ENCODE measurements at regions not wholly inside any gene's neighbourhood (a gene's known extent, or its start where the extent isn't known, plus 50 kb on each side); places are given as distances from the start of the nearest gene placed in this dataset.

GRCh38 chr15:81914333-81914732 lies 131.5 kb downstream of the MEX3B start:
- H3K27ac Mint-ChIP-seq = peak overlapping the region; percentile 26
- no peaks in the 10 kb centered on the region for H3K27me3 Mint-ChIP-seq (ENCODE audit: insufficient read depth)
- H3K4me3 Mint-ChIP-seq = no peak overlapping the region
- H3K9me3 Mint-ChIP-seq = peaks cover 30% of the 10 kb centered on the region
- Histone ChIP-seq H3K4me3 (ENCODE audit: low read length) (no peak overlapping the region), H3K4me1 (ENCODE audit: control insufficient read depth, insufficient read depth, low read length) (peaks cover 8% of the 10 kb centered on the region), H3K9me3 (ENCODE audit: control insufficient read depth, low read length) (peaks cover 24% of the 10 kb centered on the region), H3K27me3 (ENCODE audit: control insufficient read depth, insufficient read depth, low read length, poor library complexity, severe bottlenecking) (no peaks in the 10 kb centered on the region), H3K36me3 (ENCODE audit: control insufficient read depth, insufficient read depth, low read length) (no peaks in the 10 kb centered on the region), H3K9ac (ENCODE audit: extremely low read depth, low read length, poor library complexity, severe bottlenecking) (no peak overlapping the region), H3K27ac (ENCODE audit: low read depth, low read length) (no peak overlapping the region)
- WGBS, 2 experiments (ENCODE audit: insufficient coverage in 1 of 2, insufficient read length in 1 of 2) = 93 to 100% methylated on average over 2 to 3 of the region's 3 CpGs
- peaks cover 34% of the 10 kb centered on the region for H3K36me3 Mint-ChIP-seq (ENCODE audit: low read depth)
- H3K4me1 Mint-ChIP-seq = peaks cover 18% of the 10 kb centered on the region
- DNase-seq = no peak
- no peak for TF ChIP-seq CTCF (conservative IDR thresholded peaks at IDR 0.05)

GRCh38 chr15:81911022-81911971 lies 134.5 kb downstream of the MEX3B start:
- H3K27ac ChIP-seq (ENCODE audit: low read depth, low read length) = no peak overlapping the region
- H3K36me3 Mint-ChIP-seq (ENCODE audit: low read depth) = peaks cover 5% of the 10 kb centered on the region

DNA sequence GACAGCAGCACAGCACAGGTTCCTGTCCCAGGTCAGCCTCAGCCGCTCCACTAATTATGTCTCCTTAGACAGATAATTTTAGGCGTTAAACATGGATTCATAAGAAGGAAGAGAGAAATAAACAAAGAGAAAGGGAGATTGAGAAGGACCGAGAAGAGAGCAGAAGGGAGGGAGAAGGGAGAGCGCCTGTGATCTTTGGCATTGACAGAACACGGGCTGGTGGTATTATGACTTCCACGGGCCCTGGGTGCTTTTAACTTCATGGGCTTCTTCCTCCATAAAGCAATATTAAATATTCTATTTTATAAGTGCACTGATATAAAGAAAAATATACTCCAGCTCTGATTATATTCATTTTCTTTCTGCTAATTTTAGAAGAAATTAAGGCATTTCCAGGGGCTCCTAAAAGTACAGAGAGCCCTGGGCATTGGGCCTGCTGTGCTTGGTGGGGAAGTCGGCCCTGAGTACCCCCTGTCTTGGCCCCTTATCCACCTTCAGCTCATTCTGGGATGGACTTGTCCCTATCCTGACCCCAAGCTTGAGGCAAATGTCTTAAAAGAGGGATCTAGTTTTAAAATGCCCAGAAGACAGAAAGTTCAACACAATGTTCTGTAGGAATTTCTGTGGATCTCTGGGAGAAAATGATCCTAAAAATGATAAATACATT lies 135.3 kb downstream of the MEX3B start:
- Histone ChIP-seq H3K9ac (ENCODE audit: extremely low read depth, low read length, poor library complexity, severe bottlenecking) (no peak overlapping the region), H3K4me1 (ENCODE audit: control insufficient read depth, insufficient read depth, low read length) (peaks cover 8% of the 10 kb centered on the region), H3K9me3 (ENCODE audit: control insufficient read depth, low read length) (no peaks in the 10 kb centered on the region), H3K4me3 (ENCODE audit: low read length) (no peak overlapping the region), H3K36me3 (ENCODE audit: control insufficient read depth, insufficient read depth, low read length) (no peaks in the 10 kb centered on the region), H3K27ac (ENCODE audit: low read depth, low read length) (no peak overlapping the region), H3K27me3 (ENCODE audit: control insufficient read depth, insufficient read depth, low read length, poor library complexity, severe bottlenecking) (no peaks in the 10 kb centered on the region)
- no peaks in the 10 kb centered on the region for H3K9me3 Mint-ChIP-seq
- no peak for DNase-seq
- no peak for TF ChIP-seq CTCF (conservative IDR thresholded peaks at IDR 0.05)
- 91 to 100% methylated on average over 3 to 6 of the region's 7 CpGs for WGBS, 2 experiments (ENCODE audit: insufficient coverage in 1 of 2, insufficient read length in 1 of 2)
- H3K4me3 Mint-ChIP-seq = no peak overlapping the region
- peaks cover 18% of the 10 kb centered on the region for H3K4me1 Mint-ChIP-seq
- no peaks in the 10 kb centered on the region for H3K36me3 Mint-ChIP-seq (ENCODE audit: low read depth)
- no peak overlapping the region for H3K27ac Mint-ChIP-seq
- no peaks in the 10 kb centered on the region for H3K27me3 Mint-ChIP-seq (ENCODE audit: insufficient read depth)

More at GRCh38 chr15:81911022-81911971, 134.5 kb downstream of the MEX3B start:
- Mint-ChIP-seq H3K4me1 (peaks cover 18% of the 10 kb centered on the region), H3K27me3 (ENCODE audit: insufficient read depth) (no peaks in the 10 kb centered on the region), H3K27ac (no peak overlapping the region), H3K9me3 (no peaks in the 10 kb centered on the region), H3K4me3 (no peak overlapping the region)
- Histone ChIP-seq H3K9ac (ENCODE audit: extremely low read depth, low read length, poor library complexity, severe bottlenecking) (no peak overlapping the region), H3K9me3 (ENCODE audit: control insufficient read depth, low read length) (no peaks in the 10 kb centered on the region), H3K27me3 (ENCODE audit: control insufficient read depth, insufficient read depth, low read length, poor library complexity, severe bottlenecking) (no peaks in the 10 kb centered on the region), H3K4me3 (ENCODE audit: low read length) (no peak overlapping the region), H3K4me1 (ENCODE audit: control insufficient read depth, insufficient read depth, low read length) (peaks cover 8% of the 10 kb centered on the region), H3K36me3 (ENCODE audit: control insufficient read depth, insufficient read depth, low read length) (no peaks in the 10 kb centered on the region)
- 86 to 88% methylated on average over 5 to 8 of the region's 8 CpGs for WGBS, 2 experiments (ENCODE audit: insufficient coverage in 1 of 2, insufficient read length in 1 of 2)
- DNase-seq = no peak
- no peak for TF ChIP-seq CTCF (conservative IDR thresholded peaks at IDR 0.05)

Data from endodermal cell (in vitro differentiated cells).